ENCODE measurements at regions not wholly inside any gene's neighbourhood (a gene's known extent, or its start where the extent isn't known, plus 50 kb on each side); places are given as distances from the start of the nearest gene placed in this dataset.
"Not testable (repeated sequence)": the region's sequence is repeated elsewhere in the genome, so short reads cannot be mapped to it uniquely, and the experiment has no call there.

GRCh38 chr2:210730672-210731071, 174.3 kb downstream of the CPS1 start:
- Mint-ChIP-seq H3K36me3 (no peaks in the 10 kb centered on the region), H3K27ac (no peak overlapping the region)
- DNase-seq: no peak

DNA sequence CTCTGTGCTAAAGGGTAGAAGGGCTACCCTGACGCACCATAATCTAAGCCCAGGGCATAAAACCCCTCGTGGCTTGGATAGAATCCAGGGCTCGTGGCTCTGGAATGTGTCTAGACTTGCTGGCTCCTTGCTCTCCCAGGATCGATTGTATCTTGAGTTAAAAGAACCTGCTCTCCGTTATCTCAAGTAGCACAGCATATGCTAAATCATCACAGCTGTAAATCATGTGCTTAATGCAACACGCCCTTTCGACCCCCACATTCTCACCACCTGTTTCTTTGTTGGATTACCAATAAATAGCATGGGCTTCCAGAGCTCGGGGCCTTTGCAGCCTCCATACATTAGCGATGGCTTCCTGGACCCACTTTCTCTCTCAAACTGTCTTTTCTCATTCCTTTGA, 190.4 kb downstream of the CPS1 start:
- not testable (repeated sequence) for H3K9me3 Mint-ChIP-seq; H3K27ac Mint-ChIP-seq; H3K4me1 Mint-ChIP-seq; ATAC-seq (replicated peaks); H3K36me3 Mint-ChIP-seq; DNase-seq; H3K27me3 Mint-ChIP-seq; H3K4me3 Mint-ChIP-seq

More at GRCh38 chr2:210730672-210731071, 174.3 kb downstream of the CPS1 start:
- Mint-ChIP-seq H3K27me3 (no peaks in the 10 kb centered on the region), H3K4me1 (no peaks in the 10 kb centered on the region), H3K9me3 (peaks cover 0 to 4% of the 10 kb centered on the region in 2 donors), H3K4me3 (no peak overlapping the region)
- no peak for ATAC-seq (replicated peaks)

DNA sequence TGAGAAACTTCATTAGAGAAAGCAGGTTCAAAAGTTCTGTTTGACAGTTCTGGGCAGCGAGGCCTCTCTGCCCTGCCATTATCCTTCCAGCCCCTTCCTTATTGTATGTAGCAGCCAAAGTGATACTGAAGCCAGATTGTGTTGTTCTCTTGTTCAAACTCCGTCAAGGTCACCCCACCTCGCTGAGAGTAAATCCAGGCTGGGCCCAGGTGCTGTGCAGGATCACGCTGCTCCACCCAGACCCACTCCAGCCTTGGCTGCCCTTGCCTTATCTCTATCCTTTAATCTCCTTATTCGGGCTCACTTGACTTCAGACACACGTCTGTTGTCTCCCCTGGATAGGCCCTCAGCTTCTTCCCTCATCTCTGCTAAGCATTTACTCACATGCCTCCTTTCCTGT, 196.1 kb downstream of the CPS1 start:
- Mint-ChIP-seq H3K4me3 (no peak overlapping the region), H3K27ac (no peak overlapping the region), H3K9me3 (no peaks in the 10 kb centered on the region), H3K4me1 (no peaks in the 10 kb centered on the region), H3K27me3 (no peaks in the 10 kb centered on the region), H3K36me3 (no peaks in the 10 kb centered on the region)
- DNase-seq (no peak), ATAC-seq (replicated peaks) (no peak)

GRCh38 chr2:210753386-210753785, 197.0 kb downstream of the CPS1 start:
- Mint-ChIP-seq H3K27ac (no peak overlapping the region), H3K36me3 (no peaks in the 10 kb centered on the region), H3K9me3 (no peaks in the 10 kb centered on the region), H3K27me3 (no peaks in the 10 kb centered on the region), H3K4me3 (no peak overlapping the region), H3K4me1 (no peaks in the 10 kb centered on the region)
- no peak for ATAC-seq (replicated peaks)
- no peak for DNase-seq

DNA sequence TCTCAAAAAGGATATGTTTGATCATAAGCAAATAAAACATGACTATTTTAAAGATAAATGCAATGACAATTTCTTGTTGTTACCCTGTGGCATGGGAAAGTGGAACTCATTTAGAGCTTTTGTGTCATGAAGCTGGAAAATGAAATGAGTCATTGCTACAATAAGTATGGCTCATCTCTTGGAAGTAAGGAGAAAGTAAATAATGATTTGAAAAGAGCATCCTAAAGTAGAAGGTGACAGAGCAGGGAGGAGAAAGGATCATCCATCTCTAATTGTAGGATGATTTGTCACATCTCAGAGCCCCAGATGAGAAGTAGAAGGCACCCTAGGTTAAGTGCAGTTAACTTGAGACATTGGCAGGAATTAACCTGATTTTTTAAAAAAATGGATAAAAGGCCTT, 200.5 kb downstream of the CPS1 start:
- no peaks in the 10 kb centered on the region for H3K27me3 Mint-ChIP-seq
- DNase-seq: no peak

GRCh38 chr2:210762604-210763588, 206.5 kb downstream of the CPS1 start:
- Mint-ChIP-seq H3K4me1 (no peaks in the 10 kb centered on the region), H3K4me3 (no peak overlapping the region)
- DNase-seq: no peak

More for the DNA sequence above, 200.5 kb downstream of the CPS1 start:
- no peak overlapping the region for H3K4me3 Mint-ChIP-seq
- no peaks in the 10 kb centered on the region for H3K36me3 Mint-ChIP-seq
- ATAC-seq (replicated peaks): no peak
- H3K27ac Mint-ChIP-seq: no peak overlapping the region
- H3K9me3 Mint-ChIP-seq: no peaks in the 10 kb centered on the region
- H3K4me1 Mint-ChIP-seq: no peaks in the 10 kb centered on the region

GRCh38 chr2:210768329-210768910, 212.0 kb downstream of the CPS1 start:
- no peak overlapping the region for H3K4me3 Mint-ChIP-seq
- no peaks in the 10 kb centered on the region for H3K27me3 Mint-ChIP-seq
- H3K9me3 Mint-ChIP-seq: peaks cover 4 to 11% of the 10 kb centered on the region in 2 donors
- H3K4me1 Mint-ChIP-seq: no peaks in the 10 kb centered on the region
- no peak for DNase-seq
- no peak overlapping the region for H3K27ac Mint-ChIP-seq
- ATAC-seq (replicated peaks): no peak
- no peaks in the 10 kb centered on the region for H3K36me3 Mint-ChIP-seq

More at GRCh38 chr2:210762604-210763588, 206.5 kb downstream of the CPS1 start:
- Mint-ChIP-seq H3K27ac (no peak overlapping the region), H3K9me3 (no peaks in the 10 kb centered on the region), H3K27me3 (no peaks in the 10 kb centered on the region), H3K36me3 (no peaks in the 10 kb centered on the region)
- ATAC-seq (replicated peaks): no peak

GRCh38 chr2:210776756-210777155, 220.4 kb downstream of the CPS1 start:
- Mint-ChIP-seq H3K27ac (no peak overlapping the region), H3K36me3 (no peaks in the 10 kb centered on the region), H3K4me3 (no peak overlapping the region), H3K27me3 (no peaks in the 10 kb centered on the region), H3K4me1 (no peaks in the 10 kb centered on the region), H3K9me3 (peaks cover 4 to 7% of the 10 kb centered on the region in 2 donors)
- no peak for DNase-seq
- ATAC-seq (replicated peaks): no peak

DNA sequence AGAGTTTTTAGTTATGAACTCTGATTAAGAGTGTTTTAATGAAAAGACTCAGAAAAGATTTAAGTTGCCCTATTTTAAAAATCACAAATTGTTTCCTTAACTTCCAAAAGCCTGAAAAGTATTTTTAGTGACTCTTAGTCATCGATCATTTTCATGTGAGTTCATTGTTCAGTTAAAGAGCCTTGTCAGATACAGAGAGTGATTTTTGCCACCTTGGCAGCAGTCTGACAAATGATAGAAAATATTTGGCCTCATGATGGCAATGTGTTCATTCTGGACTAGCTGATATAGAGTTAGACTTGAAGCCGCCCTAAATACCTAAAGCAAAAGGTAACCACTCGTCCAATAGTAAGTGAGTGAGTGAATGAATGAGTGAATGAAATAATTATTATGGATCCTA, 225.8 kb downstream of the CPS1 start:
- no peak for DNase-seq
- Mint-ChIP-seq H3K27ac (no peak overlapping the region), H3K36me3 (no peaks in the 10 kb centered on the region), H3K4me3 (no peak overlapping the region), H3K4me1 (no peaks in the 10 kb centered on the region), H3K9me3 (no peaks in the 10 kb centered on the region), H3K27me3 (no peaks in the 10 kb centered on the region)
- ATAC-seq (replicated peaks): no peak

DNA sequence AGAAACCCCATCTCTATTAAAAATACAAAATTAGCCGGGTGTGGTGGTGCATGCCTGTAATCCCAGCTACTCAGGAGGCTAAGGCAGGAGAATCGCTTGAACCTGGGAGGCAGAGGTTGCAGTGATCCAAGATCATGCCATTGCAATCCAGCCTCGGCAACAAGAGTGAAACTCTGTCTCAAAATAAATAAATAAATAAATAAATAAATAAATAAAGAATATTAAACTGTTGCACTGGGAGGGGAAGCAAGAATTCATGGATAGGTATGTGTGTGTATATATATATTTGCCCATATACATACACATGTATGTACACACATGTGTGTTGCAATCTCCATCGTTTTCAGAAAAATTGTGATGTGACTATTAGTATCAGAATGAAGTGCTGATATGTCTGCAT, 231.4 kb downstream of the CPS1 start:
- not testable (repeated sequence) for ATAC-seq (replicated peaks); H3K27ac Mint-ChIP-seq; H3K4me3 Mint-ChIP-seq; H3K9me3 Mint-ChIP-seq; H3K4me1 Mint-ChIP-seq; H3K36me3 Mint-ChIP-seq; DNase-seq; H3K27me3 Mint-ChIP-seq

DNA sequence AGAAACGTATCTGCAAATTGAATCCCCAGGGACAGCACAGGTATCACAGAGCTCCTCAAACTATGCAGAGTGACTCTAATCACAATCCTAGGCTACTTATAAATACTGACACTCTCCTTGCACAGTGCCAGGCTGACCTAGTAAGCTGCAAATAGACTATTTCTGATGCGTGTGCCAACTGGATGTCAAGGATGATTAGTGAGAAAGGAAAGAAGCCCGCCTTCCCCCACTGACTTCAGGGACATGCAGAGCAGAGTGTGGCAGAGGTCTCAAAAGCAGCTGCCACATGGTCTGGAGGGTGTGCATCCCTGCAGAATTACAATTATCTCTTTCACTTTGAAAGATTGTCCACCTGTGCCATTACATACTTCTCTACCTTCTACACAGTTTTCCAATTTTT, 235.6 kb downstream of the CPS1 start:
- Mint-ChIP-seq H3K4me1 (no peaks in the 10 kb centered on the region), H3K9me3 (no peaks in the 10 kb centered on the region), H3K36me3 (no peaks in the 10 kb centered on the region), H3K27me3 (no peaks in the 10 kb centered on the region), H3K27ac (no peak overlapping the region), H3K4me3 (no peak overlapping the region)
- DNase-seq (no peak), ATAC-seq (replicated peaks) (no peak)

GRCh38 chr2:210795506-210795905, 239.1 kb downstream of the CPS1 start:
- no peak for ATAC-seq (replicated peaks)
- Mint-ChIP-seq H3K4me3 (no peak overlapping the region), H3K27ac (no peak overlapping the region)

DNA sequence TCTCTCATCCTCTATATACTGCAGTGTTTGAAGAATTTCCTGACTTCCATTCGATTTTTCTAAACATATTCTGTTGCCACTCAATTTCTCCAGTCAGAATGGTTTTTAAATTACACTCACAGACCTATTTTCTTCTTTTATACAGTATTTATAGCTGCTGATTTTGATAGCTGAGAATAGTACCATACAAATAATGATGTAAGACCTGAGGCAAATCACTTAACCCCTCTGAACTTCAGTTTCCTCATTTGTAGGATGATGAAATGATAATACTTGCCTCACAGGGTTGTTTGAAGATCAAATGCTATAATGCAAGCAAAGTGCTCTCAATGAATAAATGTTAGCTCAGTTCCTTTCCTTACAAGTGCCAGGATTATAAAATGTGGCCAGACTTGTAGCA, 241.8 kb downstream of the CPS1 start:
- ATAC-seq (replicated peaks): no peak
- H3K9me3 Mint-ChIP-seq: no peaks in the 10 kb centered on the region
- H3K4me1 Mint-ChIP-seq: no peaks in the 10 kb centered on the region

More at GRCh38 chr2:210795506-210795905, 239.1 kb downstream of the CPS1 start:
- DNase-seq: no peak
- Mint-ChIP-seq H3K36me3 (no peaks in the 10 kb centered on the region), H3K4me1 (no peaks in the 10 kb centered on the region), H3K27me3 (no peaks in the 10 kb centered on the region), H3K9me3 (no peaks in the 10 kb centered on the region)

GRCh38 chr2:210814251-210815025, 258.0 kb downstream of the CPS1 start:
- Mint-ChIP-seq H3K4me3 (no peak overlapping the region), H3K9me3 (peaks cover 2 to 9% of the 10 kb centered on the region in 2 donors), H3K4me1 (no peaks in the 10 kb centered on the region), H3K27ac (no peak overlapping the region), H3K27me3 (no peaks in the 10 kb centered on the region), H3K36me3 (no peaks in the 10 kb centered on the region)
- DNase-seq: no peak
- no peak for ATAC-seq (replicated peaks)

More for the DNA sequence above, 241.8 kb downstream of the CPS1 start:
- Mint-ChIP-seq H3K4me3 (no peak overlapping the region), H3K27me3 (no peaks in the 10 kb centered on the region), H3K36me3 (no peaks in the 10 kb centered on the region), H3K27ac (no peak overlapping the region)
- no peak for DNase-seq
